ENCODE measurements at regions not wholly inside any gene's neighbourhood (a gene's known extent, or its start where the extent isn't known, plus 50 kb on each side); places are given as distances from the start of the nearest gene placed in this dataset.

GRCh38 chrX:22360129-22360528 lies 87.4 kb downstream of the CBLL2 start:
- ChIA-PET POLR2A (no interaction called here), CTCF (interaction anchor here (0.6 kb wide), 1 partner anchor 1489 kb away, joined by 3 read pairs; no protein-coding TSS in a partner anchor)

More at GRCh38 chrX:22360129-22360528, 87.4 kb downstream of the CBLL2 start:
- Histone ChIP-seq H3K4me3 (ENCODE audit: low read depth, low read length) (no peak overlapping the region), H3K9me3 (ENCODE audit: control insufficient read depth, insufficient read depth, low read depth, low read length) (no peaks in the 10 kb centered on the region), H3K27ac (ENCODE audit: extremely low read depth, low read depth, low read length) (no peak overlapping the region), H3K4me1 (ENCODE audit: control insufficient read depth, insufficient read depth, low read length) (no peaks in the 10 kb centered on the region), H3K36me3 (ENCODE audit: control insufficient read depth in 2 of 2, insufficient read depth in 1 of 2, low read length in 2 of 2) (no peaks in the 10 kb centered on the region)
- TF ChIP-seq ZBTB49 (tag by site-specific recombination; IDR thresholded peaks at IDR 0.05; ENCODE audit: low read depth) (no peak), ZNF785 (tag by site-specific recombination; IDR thresholded peaks at IDR 0.05) (no peak), ZFP37 (tag by site-specific recombination; IDR thresholded peaks at IDR 0.05) (no peak), ZNF169 (tag by site-specific recombination; IDR thresholded peaks at IDR 0.05) (no peak), ZNF548 (tag by site-specific recombination; IDR thresholded peaks at IDR 0.05) (no peak), ZNF391 (tag by site-specific recombination; IDR thresholded peaks at IDR 0.05; ENCODE audit: borderline replicate concordance, low read depth) (no peak), ZNF302 (tag by site-specific recombination; IDR thresholded peaks at IDR 0.05; ENCODE audit: low read depth) (no peak), GLI2 (tag by site-specific recombination; IDR thresholded peaks at IDR 0.05; ENCODE audit: borderline replicate concordance, low read depth) (no peak)
- TF ChIP-seq, protein P1, sequence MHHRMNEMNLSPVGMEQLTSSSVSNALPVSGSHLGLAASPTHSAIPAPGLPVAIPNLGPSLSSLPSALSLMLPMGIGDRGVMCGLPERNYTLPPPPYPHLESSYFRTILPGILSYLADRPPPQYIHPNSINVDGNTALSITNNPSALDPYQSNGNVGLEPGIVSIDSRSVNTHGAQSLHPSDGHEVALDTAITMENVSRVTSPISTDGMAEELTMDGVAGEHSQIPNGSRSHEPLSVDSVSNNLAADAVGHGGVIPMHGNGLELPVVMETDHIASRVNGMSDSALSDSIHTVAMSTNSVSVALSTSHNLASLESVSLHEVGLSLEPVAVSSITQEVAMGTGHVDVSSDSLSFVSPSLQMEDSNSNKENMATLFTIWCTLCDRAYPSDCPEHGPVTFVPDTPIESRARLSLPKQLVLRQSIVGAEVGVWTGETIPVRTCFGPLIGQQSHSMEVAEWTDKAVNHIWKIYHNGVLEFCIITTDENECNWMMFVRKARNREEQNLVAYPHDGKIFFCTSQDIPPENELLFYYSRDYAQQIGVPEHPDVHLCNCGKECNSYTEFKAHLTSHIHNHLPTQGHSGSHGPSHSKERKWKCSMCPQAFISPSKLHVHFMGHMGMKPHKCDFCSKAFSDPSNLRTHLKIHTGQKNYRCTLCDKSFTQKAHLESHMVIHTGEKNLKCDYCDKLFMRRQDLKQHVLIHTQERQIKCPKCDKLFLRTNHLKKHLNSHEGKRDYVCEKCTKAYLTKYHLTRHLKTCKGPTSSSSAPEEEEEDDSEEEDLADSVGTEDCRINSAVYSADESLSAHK (tag by site-specific recombination; IDR thresholded peaks at IDR 0.05): no peak
- TF ChIP-seq, protein P2, sequence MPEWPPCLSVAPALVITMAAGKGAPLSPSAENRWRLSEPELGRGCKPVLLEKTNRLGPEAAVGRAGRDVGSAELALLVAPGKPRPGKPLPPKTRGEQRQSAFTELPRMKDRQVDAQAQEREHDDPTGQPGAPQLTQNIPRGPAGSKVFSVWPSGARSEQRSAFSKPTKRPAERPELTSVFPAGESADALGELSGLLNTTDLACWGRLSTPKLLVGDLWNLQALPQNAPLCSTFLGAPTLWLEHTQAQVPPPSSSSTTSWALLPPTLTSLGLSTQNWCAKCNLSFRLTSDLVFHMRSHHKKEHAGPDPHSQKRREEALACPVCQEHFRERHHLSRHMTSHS (tag by site-specific recombination; IDR thresholded peaks at IDR 0.05): no peak
- TF ChIP-seq, protein P3, sequence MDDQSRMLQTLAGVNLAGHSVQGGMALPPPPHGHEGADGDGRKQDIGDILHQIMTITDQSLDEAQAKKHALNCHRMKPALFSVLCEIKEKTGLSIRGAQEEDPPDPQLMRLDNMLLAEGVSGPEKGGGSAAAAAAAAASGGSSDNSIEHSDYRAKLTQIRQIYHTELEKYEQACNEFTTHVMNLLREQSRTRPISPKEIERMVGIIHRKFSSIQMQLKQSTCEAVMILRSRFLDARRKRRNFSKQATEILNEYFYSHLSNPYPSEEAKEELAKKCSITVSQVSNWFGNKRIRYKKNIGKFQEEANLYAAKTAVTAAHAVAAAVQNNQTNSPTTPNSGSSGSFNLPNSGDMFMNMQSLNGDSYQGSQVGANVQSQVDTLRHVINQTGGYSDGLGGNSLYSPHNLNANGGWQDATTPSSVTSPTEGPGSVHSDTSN (CRISPR knock-in tag; IDR thresholded peaks at IDR 0.05): no peak
- TF ChIP-seq, protein P4, sequence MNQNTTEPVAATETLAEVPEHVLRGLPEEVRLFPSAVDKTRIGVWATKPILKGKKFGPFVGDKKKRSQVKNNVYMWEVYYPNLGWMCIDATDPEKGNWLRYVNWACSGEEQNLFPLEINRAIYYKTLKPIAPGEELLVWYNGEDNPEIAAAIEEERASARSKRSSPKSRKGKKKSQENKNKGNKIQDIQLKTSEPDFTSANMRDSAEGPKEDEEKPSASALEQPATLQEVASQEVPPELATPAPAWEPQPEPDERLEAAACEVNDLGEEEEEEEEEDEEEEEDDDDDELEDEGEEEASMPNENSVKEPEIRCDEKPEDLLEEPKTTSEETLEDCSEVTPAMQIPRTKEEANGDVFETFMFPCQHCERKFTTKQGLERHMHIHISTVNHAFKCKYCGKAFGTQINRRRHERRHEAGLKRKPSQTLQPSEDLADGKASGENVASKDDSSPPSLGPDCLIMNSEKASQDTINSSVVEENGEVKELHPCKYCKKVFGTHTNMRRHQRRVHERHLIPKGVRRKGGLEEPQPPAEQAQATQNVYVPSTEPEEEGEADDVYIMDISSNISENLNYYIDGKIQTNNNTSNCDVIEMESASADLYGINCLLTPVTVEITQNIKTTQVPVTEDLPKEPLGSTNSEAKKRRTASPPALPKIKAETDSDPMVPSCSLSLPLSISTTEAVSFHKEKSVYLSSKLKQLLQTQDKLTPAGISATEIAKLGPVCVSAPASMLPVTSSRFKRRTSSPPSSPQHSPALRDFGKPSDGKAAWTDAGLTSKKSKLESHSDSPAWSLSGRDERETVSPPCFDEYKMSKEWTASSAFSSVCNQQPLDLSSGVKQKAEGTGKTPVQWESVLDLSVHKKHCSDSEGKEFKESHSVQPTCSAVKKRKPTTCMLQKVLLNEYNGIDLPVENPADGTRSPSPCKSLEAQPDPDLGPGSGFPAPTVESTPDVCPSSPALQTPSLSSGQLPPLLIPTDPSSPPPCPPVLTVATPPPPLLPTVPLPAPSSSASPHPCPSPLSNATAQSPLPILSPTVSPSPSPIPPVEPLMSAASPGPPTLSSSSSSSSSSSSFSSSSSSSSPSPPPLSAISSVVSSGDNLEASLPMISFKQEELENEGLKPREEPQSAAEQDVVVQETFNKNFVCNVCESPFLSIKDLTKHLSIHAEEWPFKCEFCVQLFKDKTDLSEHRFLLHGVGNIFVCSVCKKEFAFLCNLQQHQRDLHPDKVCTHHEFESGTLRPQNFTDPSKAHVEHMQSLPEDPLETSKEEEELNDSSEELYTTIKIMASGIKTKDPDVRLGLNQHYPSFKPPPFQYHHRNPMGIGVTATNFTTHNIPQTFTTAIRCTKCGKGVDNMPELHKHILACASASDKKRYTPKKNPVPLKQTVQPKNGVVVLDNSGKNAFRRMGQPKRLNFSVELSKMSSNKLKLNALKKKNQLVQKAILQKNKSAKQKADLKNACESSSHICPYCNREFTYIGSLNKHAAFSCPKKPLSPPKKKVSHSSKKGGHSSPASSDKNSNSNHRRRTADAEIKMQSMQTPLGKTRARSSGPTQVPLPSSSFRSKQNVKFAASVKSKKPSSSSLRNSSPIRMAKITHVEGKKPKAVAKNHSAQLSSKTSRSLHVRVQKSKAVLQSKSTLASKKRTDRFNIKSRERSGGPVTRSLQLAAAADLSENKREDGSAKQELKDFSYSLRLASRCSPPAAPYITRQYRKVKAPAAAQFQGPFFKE (tag by site-specific recombination; IDR thresholded peaks at IDR 0.05; ENCODE audit: borderline replicate concordance): no peak

Measured in HEK293 (cell line).